HG03064 (cell line): ENCODE measurements at regions not wholly inside any gene's neighbourhood (a gene's known extent, or its start where the extent isn't known, plus 50 kb on each side); places are given as distances from the start of the nearest gene placed in this dataset.
A peak's percentile ranks its signal among the peaks of the same experiment; 100 is the strongest.

Source experiments
- ATAC-seq: cut with Tn5 transposase; IDR thresholded peaks from one replicate; pipeline ENCODE4 v1.9.1; 2021; ENCODE audit warnings: low read depth; ENCODE audit not compliant: unreplicated experiment

GRCh38 chr6:90406957-90407356 is 110.3 kb upstream of the BACH2 start:
- ATAC-seq: no peak

- no peak for ATAC-seq
These were observed 109.6 kb upstream of the BACH2 start for GRCh38 chr6:90406142-90406794.

GRCh38 chr6:90403489-90404381 is 107.1 kb upstream of the BACH2 start:
- ATAC-seq: no peak

- ATAC-seq: no peak
These were observed 106.2 kb upstream of the BACH2 start for GRCh38 chr6:90402831-90403192.

- ATAC-seq: no peak
These were observed 105.5 kb upstream of the BACH2 start for GRCh38 chr6:90401933-90402830.

GRCh38 chr6:90399970-90400369 is 103.3 kb upstream of the BACH2 start:
- no peak for ATAC-seq

GRCh38 chr6:90397929-90398674 is 101.5 kb upstream of the BACH2 start:
- ATAC-seq: no peak

GRCh38 chr6:90397047-90397446 is 100.4 kb upstream of the BACH2 start:
- ATAC-seq: no peak

GRCh38 chr6:90393232-90393884 is 96.7 kb upstream of the BACH2 start:
- ATAC-seq: peak; percentile 73

- ATAC-seq: no peak
These were observed 93.7 kb upstream of the BACH2 start for GRCh38 chr6:90390379-90390778.

GRCh38 chr6:90388395-90388794 is 91.8 kb upstream of the BACH2 start:
- no peak for ATAC-seq

GRCh38 chr6:90387826-90388225 is 91.2 kb upstream of the BACH2 start:
- ATAC-seq: no peak

GRCh38 chr6:90387383-90387775 is 90.7 kb upstream of the BACH2 start:
- ATAC-seq: no peak

- no peak for ATAC-seq
These were observed 90.0 kb upstream of the BACH2 start for GRCh38 chr6:90386399-90387382.

GRCh38 chr6:90385759-90386313 is 89.2 kb upstream of the BACH2 start:
- ATAC-seq: no peak

- no peak for ATAC-seq
These were observed 88.1 kb upstream of the BACH2 start for GRCh38 chr6:90384720-90385119.

- ATAC-seq: no peak
These were observed 86.7 kb upstream of the BACH2 start for GRCh38 chr6:90383196-90383822.

GRCh38 chr6:90382760-90383159 is 86.1 kb upstream of the BACH2 start:
- ATAC-seq: no peak
